CD1c-positive myeloid dendritic cell (primary cell): ENCODE measurements at regions not wholly inside any gene's neighbourhood (a gene's known extent, or its start where the extent isn't known, plus 50 kb on each side); places are given as distances from the start of the nearest gene placed in this dataset.

ENCODE experiments used
- DNase-seq: peaks from one replicate; pipeline ENCODE4 v3.0.0-alpha.2; 2016; ENCODE audit errors: extremely low spot score

DNA sequence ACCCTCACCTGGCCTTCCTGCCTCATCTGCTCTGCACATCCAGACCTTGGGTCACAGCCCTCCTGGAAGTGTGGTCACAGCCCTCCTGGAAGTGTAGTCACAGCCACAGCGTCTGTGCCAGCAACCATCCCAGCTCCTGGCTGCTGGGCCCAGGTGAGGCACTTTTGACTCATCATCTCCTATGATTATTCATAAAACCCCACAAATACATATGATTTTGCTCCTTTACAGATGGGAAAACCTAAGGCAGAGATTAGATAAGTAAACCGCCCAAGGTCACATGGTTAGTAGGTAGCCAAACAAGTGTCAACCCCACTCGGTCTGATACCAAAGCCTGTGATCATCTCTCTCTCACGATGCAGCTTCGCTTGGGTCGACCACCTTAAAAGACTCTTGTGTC lies 94.3 kb downstream of the PRLHR start:
- DNase-seq = no peak

DNA sequence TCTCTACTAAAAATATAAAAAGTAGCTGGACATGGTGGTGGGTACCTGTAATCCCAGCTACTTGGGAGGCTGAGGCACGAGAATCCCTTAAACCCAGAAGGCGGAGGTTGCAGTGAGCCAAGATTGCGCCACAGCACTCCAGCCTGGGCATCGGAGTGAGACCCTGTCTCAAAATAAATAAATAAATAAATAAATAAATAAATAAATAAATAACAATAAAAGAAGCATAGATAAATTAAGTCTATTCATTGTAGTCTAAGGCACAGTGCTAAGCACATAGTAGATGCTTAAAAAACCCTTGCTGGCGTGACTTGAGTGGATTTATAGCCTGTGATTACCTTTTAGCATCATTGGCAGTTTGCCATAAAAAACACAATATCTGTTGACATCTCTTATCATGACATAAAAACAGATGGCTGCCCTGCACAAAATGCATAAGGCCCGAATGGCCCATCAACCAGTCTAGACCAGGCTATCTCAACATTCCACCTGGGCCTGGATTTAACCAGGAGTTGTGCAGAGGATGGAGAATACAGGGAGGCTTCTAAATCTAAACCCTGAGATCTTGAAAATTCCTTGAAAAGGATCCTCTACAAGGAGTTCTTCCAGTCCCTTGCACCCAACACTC lies 94.9 kb downstream of the PRLHR start:
- DNase-seq = no peak

DNA sequence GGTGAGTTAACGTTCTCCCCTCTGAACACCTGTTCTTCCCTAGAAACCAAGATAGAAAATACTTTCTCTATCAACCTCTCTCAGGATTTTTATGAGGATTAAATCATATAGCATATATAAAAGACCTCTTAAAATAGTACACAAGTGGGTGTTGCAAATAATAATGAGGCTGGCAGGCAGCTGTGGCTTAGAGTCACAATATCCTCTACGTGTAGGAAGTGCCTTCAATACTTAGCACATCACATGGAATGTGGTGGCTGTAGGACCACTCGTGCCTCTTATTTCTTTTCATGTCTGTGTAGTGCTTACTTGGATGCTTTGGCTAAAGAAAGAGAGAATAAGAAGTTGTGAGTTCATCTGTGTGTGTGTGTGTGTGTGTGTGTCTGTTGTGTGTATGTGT lies 96.3 kb downstream of the PRLHR start:
- no peak for DNase-seq

DNA sequence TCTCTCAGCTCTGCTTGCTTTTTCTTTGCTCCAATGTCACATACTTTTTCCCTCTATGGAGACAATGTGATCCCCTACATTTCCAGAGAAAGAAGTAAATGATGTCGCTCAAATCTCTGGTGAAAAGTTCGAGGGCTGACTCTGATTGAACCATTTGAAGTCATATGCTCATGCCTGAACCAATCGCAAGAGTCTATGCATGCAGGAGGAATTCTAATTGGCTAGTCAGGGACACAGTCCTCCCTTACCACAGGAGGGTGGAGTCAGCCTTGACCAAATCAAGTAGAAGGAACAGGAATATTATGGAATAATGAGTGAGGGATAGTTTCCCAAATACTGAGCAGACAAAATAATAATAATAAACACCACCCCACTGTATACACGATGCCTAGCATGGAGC lies 96.8 kb downstream of the PRLHR start:
- no peak for DNase-seq

DNA sequence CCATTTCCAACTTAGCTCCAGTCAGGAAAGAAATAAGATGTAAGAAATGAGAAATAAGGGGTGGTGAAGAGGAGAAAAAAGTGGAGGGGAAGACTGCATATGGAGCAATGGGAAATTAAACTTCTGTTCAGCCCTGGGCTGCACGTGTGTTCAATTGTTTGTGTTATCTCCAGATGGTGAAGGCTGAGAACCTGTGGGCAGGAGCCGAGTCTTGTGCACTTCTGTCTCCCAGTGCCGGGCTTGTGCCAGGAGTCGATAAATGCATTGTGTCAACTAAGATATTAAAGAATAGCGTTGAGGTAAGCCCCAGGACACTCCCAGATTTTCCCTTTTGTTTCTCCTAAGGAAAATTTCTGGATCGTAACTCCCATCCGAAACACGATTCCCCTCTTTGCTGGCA lies 98.2 kb downstream of the PRLHR start:
- no peak for DNase-seq

DNA sequence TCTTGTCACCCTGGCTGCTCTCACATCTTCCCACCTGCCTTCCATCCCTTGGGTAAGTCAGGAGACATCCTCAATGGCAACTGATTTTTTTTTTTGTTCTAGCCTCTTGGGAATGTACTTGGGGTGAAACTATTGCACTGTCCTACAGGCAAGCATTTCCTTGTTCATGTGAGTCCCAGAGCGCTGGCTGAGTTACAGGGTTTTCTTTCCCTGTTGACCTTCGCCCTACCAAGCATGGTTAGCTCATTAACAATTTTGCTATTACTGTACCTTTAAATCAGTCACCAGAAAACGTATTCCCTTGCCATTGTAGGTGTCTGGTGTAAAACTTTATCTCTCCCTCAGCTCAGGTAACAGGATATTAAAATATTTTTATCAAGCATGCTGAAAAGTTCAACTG lies 98.9 kb downstream of the PRLHR start:
- DNase-seq = no peak

DNA sequence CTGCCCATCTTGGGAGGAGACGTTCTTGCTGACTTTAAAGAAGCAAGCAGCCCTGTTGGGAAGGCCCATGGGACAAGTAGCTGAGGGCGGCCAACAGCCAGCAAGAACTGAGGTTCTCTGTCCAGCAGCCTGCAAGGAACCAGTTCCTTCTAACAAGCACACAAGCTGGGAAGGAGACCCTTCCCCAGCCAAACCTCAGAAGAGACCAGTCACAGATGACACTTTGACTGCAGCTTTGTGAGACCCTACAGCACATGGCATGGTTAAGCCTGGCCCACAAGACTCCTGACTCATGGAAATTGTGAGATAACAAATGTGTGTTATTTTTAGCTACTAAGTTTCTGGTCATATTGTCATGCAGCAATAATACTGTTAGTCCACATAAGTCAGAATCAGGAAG lies 99.9 kb downstream of the PRLHR start:
- DNase-seq = no peak

DNA sequence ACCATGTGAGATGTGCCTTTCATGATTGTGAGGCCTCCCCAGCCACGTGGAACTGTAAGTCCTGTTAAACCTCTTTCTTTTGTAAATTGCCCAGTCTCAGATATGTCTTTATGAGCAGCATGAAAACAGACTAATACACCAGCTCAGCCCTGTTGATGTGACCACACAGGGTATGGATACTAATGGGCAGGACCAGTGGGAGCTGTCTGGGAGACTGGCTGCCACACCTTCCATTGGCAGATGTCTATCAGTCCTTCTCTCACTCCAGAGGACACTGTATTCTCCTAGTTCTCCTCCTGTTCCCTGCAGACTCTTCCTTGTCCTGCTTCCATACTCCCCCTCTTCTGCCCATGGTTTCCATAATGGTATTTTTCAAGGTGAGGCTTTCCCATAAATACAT lies 104.4 kb downstream of the PRLHR start:
- no peak for DNase-seq

DNA sequence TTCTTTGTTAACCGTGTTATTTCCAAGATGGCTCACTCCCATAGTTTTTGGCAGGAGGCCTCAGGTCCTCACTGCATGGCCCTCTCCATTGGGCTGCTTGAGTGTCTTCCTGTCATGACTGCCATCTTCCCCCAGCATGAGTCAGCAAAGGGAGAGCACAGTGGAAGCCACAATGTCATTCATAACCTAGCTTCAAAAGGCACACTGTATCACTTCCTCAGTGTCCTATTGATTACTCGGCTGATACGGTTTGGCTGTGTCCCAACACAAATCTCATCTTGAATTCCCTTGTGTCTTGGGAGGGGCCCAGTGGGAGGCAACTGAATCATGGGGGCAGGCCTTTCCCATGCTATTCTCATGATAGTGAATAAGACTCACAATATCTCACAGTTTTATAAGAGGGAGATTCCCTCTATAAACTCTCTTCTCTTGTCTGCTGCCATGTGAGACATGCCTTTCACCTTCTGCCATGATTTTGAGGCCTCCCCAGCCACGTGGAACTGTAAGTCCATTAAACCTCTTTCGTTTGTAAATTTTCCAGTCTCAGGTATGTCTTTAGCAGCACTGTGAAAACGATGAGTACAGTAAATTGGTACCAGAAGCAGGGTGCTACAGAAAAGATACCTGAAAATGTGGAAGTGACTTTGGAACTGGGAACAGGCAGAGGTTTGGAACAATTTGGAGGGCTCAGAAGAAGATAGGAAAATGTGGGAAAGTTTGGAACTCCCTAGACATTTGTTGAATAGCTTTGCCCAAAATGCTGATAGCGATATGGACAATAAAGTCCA lies 106.5 kb downstream of the PRLHR start:
- DNase-seq = no peak

DNA sequence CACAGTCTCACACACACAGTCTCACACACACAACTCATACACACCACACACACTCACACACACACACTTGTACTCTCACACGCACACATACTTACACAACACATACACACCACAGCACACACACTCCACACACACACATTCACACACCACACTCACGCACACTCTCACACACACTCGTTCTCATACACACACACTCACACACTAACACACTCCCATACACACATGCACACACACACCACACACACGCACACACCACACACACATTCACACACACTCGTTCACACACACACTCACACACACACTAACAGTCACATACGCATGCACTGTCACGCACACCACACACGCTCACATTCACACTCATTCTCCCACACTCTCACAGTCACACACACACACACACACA lies 109.8 kb downstream of the PRLHR start:
- no peak for DNase-seq

DNA sequence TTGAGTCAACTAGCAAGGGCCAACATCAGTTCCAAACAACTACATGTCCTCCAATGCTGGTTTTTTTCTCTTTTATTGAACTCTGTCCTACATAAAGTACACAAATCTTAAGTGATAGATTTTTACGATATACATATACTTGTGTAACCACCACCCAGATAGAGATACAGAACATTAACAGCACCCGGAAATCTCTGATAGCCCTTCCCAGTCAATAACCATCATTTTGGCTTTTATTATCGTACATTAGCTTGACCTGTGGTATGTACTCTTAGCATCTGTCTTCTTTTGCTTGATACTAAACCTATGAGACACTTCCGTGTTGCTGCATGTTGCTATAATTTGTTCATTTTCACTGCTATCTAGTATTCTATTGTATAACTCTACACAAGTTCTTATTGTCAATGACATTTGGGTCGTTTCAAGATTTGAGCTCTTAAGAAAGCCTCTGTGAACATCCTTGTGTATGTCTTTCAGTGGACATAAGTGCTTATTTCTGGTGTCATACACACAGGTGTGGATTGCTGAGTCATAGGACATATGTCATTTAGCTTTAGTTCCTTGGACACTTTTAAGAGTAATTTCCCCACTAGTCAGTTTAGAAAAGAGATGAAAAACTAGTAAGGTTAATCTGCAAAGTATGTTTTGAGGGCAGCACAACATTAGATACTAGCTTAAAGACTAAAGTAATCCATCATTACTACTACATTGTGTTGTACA lies 111.1 kb downstream of the PRLHR start:
- no peak for DNase-seq

DNA sequence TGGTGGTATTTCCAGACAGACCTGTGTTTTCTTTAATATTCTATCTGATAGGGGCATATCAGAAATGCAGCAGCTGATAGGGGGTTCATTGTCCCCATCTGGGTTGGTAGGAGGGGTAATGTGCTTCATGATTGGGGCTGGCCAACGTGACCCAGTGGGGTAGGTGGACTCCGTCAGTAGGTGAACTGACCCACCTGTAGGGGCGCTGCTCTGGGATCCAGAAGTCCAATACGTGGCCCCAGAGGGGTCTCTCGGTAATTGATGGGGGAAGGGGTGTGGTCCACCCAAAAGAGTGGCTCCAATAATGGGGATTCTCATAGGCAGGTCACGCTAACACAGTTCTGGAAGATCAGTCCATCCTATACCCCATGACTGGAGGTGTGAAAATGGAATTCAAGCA lies 112.0 kb downstream of the PRLHR start:
- DNase-seq = no peak

DNA sequence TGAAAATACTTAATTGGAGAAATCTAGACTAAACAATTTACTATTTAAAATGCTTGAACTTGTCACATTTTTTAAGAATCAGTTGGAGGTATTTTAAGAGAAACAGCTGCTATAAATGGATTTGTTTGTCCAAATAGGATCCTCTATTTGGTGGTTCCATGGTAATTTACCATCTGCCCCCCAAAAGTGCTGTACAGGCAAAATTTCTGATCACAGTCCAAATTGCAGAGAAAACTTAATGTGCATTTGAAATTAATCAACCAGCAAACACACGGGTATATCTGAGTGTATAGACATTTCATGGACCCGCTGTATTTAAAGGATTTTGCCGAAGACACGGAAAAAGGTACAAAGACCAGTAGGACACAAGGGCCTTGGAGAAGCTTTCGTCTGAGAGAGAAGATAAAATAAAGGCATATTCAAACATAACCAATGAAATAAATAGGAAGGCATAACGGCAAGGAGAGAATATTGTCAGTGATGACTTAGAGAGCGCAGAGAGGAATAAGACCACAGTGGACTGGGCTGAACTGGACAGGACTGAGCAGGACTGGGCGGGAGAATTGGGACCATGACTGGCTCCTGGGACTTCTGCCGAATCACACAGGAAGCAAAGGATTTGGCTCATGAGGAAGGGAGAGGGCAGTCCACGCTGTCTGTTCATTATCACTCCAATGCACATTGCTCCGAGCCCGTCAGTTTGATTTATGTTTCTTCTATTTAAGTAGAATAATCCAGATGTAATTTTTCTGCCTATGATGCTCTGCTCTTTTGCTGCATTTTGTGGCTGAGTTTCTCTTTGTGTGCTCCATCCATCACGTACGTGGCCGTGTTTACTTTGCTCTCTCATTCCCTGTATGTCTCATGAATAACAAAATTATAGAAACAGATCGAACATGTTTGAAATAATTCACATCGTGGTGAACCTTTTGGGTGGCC lies 112.8 kb downstream of the PRLHR start:
- no peak for DNase-seq

DNA sequence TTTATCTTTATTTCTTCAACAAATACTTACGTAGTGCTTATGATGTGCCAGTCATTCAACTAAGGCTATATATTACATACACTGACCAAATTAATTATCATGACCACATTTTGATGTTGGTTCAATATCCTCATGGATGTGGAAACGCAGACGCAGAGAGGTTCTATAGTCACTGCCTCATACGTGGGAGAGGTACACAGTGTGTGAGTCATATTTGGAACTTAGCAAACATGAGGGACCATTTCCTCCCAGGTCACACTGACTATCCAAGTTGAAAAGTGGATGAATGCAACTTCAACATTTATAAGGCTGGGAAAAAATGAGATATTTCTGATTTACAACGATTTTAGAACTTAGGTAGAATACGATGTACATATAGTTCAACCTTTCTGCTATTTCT lies 113.6 kb downstream of the PRLHR start:
- DNase-seq = no peak

DNA sequence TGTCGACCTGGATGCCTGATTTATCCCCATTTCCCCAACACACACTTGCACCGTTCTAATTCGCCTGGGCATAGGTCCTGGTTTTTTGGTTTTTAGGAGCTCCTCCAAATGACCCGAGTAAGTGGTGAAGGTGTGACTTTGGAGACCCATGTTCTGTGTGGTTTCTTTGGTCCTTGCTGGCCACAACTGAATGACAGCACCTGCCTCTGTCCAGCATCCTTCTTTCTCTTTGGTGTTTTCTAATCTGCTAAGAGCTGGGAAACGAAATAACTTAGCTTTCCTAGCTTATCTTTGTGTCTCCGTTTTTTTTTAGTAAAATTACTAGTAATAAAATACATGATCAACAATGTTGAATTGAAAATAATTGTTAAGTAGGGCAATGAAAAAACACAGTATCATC lies 120.2 kb downstream of the PRLHR start:
- no peak for DNase-seq

DNA sequence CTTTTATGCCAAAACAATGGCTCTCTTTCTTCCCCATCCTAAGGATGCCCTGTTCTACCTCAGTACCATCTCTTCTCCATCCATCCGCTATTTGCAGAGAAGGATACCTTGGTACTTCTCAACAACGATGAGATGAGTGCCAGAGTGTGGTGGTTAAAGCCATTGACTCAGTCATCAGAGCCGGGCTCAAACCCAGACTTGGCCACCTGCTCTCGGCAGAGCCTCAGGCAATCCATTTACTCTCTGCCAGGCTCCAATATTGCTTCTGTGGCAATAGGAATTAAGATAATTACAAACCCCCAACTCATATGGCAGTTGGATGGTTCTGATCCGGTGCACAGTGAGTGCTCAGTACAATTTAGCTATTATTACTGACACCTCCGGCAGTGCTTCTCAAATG lies 121.3 kb downstream of the PRLHR start:
- no peak for DNase-seq

DNA sequence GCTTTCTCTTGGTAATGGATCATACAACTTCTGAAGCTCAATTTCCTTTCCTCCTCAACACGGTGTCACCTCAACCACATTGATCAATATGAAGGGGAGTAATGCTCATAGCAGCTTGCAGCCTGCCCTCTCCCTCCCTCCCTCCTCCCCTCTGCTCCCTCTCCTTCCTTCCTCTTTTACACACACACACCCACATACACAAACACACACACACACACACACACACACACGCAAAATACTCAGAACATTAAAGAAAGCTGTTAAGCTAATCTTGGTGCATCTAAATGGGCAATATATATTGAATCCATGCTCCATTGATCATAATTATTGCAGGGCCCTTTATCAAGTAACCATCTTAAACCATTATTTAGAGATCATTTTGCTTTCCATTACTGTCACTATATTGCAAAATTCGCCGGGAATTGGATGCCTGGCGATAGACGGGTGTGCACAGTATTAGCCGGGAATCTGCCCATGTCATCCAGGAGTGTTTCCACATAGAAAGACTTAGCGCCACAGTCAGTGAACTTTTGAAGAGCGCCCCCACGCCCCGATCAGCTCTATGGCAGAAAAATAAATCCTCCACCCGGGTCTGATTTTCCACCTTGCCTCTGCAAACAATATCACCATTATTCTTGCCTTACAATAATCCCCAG lies 122.0 kb downstream of the PRLHR start:
- peak; percentile 3 for DNase-seq

DNA sequence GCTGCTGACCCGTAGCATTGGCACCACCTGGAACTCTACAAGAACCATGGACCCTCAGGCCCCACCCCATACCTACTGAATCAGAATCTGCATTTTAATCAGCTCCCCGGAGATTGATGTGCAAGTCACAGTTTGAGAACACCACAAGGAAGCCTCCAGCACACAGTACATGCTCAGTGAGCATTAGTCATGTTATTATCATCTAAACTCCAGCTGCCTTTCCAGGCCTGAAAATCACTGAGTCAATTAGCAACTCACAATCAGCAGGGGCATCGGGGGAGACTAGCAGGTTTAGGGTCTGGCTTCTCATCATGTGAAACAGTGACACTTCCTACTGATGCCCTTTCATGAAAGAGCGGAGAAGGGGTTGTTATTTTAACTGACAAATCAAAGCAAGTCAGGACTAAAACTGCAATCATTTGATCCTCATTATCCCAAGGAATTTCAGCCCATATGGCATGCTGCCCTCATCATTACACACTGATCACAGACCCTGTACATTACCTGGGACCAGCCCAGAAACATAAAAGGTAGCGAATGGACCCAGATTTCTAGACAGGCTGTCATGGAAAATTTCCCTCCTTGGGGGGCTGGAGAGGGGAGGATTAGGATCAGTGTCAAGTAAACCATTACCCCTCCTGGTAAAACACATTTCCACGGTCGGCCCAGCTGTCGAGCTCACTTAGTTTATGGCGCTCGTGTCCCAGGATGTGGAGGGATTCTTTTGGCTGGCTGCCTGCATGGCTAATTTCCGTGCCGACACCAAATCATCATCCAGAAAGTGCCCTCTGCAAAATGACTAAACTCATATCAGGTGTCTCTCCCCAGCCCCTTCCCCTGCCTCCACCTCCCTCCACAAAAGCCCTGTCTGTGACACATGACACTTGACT lies 122.8 kb downstream of the PRLHR start:
- no peak for DNase-seq

DNA sequence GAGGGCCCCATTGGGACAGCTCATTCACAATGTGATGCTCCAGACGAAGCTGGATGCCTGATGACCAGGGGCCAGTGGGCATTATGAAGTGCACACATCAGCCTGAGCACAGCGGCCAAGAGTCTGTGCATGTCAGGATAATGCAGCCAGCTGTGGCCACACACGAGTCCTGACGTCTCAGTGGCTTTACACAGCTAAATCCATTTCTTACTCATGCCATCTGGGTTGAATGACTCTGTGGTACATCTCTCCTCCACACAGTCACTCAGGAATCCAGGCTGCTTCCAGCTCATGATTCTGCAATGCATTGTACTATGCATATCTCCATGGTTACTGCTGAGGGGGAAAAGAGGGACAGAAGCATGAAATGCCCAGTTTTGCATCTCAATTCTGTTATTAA lies 123.6 kb downstream of the PRLHR start:
- DNase-seq = no peak

DNA sequence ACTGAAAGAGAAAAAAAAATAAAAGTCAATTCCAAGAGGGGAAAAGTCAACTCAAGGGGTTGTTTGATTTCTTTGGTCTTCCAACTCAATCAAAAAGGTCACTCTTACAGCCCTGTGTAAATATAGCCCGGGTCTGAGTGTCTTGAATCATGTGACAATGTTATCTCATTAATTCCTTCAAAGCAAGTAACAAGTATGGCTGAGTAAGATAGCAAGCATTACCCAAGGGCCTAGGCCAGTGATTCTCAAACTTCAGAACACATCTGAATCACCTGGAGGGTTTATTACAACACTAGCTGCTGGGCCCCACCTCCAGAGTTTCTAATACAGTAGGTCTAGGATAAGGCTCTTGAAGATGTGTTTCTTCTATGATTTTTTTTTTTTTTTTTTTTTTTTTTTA lies 125.0 kb downstream of the PRLHR start:
- no peak for DNase-seq
